Lower leg skin (tissue), 4 donors: ENCODE measurements at regions not wholly inside any gene's neighbourhood (a gene's known extent, or its start where the extent isn't known, plus 50 kb on each side); places are given as distances from the start of the nearest gene placed in this dataset.
"Not testable (repeated sequence)": the region's sequence is repeated elsewhere in the genome, so short reads cannot be mapped to it uniquely, and the experiment has no call there.

ENCODE experiments used
- DNase-seq, 2 donors: peaks; one replicate each; pipeline ENCODE4 v3.0.0-alpha.2; 2019; ENCODE audit warnings: low spot score in 2 of 2
- H3K4me3 ChIP-seq: fragments of 200-600 bp; sonication (generic); 2 replicates; pipeline ENCODE4 v1.5.1; 2017; ENCODE audit warnings: mild to moderate bottlenecking, low read depth; ENCODE audit not compliant: poor library complexity, severe bottlenecking
- CTCF ChIP-seq, 3 donors: fragments of 450-650 bp; IDR thresholded peaks; one replicate each; pipeline ENCODE4 v1.5.1; 2016; ENCODE audit warnings: antibody characterized with exemption in 3 of 3, mild to moderate bottlenecking in 3 of 3, moderate library complexity in 2 of 3
- POLR2A ChIP-seq, 2 donors: fragments of 450-650 bp; IDR thresholded peaks; one replicate each; pipeline ENCODE4 v1.6.1; 2016 to 2017; ENCODE audit warnings: antibody characterized with exemption in 2 of 2, mild to moderate bottlenecking in 1 of 2, moderate library complexity in 1 of 2
- WGBS, 2 donors: methylation state at CpG; one replicate each; pipeline ENCODE4 v1.1.5; 2018; 5-methylcytosine and 5-hydroxymethylcytosine counted together
- intact Hi-C: fragments of 100-400 bp; cut with DNase I; formaldehyde crosslinking; loops from one replicate; pipeline ENCODE4 v1.15.0; 2023; ENCODE audit warnings: low total_unique reads

DNA sequence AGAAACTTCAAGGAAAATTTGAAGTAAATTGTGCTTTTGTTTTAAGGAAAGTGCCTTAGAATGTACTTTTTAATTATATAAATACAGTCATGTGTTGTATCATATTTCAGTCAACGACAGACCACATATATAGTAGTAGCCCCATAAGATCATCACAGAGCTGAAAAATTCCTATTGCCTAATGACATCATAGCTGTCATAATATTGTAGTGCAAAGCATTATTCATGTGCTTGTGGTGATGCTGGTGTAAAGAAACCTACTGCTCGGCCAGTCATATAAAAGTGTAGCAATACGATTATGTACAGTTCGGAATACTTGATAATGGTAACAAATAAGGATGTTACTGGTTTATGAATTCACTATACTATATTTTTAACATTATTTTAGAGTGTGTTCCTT is 198.9 kb upstream of the SLC16A7 start:
- intact Hi-C loops, result no loop called here
- H3K4me3 ChIP-seq, result no peak overlapping the region
- 86 to 89% methylated on average over 4 of the region's 4 CpGs for WGBS, 2 donors
- DNase-seq, result no peak
- TF ChIP-seq POLR2A (IDR thresholded peaks at IDR 0.05), result no peak
- no peak for TF ChIP-seq CTCF (IDR thresholded peaks at IDR 0.05)

- intact Hi-C loops, result no loop called here
- no peak for DNase-seq
- H3K4me3 ChIP-seq, result no peak overlapping the region
- TF ChIP-seq CTCF (IDR thresholded peaks at IDR 0.05) (no peak), POLR2A (IDR thresholded peaks at IDR 0.05) (no peak)
Measured at GRCh38 chr12:59396519-59396918, 199.3 kb upstream of the SLC16A7 start.

GRCh38 chr12:59395310-59395709 is 200.5 kb upstream of the SLC16A7 start:
- intact Hi-C loops, DNase-seq, H3K4me3 ChIP-seq: not testable (repeated sequence)

GRCh38 chr12:59393506-59393905 is 202.3 kb upstream of the SLC16A7 start:
- WGBS, 2 donors, result 71 to 72% methylated on average over 4 of the region's 4 CpGs
- H3K4me3 ChIP-seq, result no peak overlapping the region
- TF ChIP-seq CTCF (IDR thresholded peaks at IDR 0.05) (no peak), POLR2A (IDR thresholded peaks at IDR 0.05) (no peak)
- intact Hi-C loops, result no loop called here
- no peak for DNase-seq

DNA sequence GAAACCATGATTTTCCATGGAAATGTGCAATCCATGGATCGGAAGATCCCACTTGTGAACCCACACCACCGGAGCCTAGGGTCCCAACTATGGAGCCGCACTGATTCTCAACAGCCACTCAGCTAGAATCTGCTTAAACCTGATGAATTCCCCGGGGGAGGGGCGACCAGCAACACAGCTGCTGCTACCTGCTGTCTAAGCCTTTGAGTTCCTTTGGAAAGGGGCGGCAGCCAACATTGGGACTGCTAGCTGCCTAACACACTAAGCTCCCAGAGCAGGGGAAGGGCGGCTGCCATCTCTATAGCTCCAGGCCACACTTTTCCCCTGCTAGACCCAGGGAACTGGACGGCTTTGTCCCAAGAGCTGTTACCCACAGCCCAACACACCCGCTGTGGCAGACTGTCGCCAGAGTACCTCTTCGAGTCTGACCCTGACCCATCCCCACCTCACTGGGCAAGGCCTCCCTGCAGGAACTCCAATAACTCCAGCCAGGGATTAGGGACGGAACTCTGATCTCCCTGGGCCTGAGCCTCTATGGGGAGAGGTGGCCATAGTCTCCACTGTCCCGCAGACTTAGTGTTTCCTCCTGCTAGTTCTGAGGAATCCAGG is 205.8 kb upstream of the SLC16A7 start:
- H3K4me3 ChIP-seq, result no peak overlapping the region
- no peak for DNase-seq
- 85 to 95% methylated on average over 12 of the region's 13 CpGs for WGBS, 2 donors
- TF ChIP-seq POLR2A (IDR thresholded peaks at IDR 0.05) (no peak), CTCF (IDR thresholded peaks at IDR 0.05) (no peak)
- intact Hi-C loops, result no loop called here

GRCh38 chr12:59388694-59389093 is 207.1 kb upstream of the SLC16A7 start:
- DNase-seq, result no peak
- WGBS, 2 donors, result 83 to 91% methylated on average over 1 of the region's 1 CpG
- intact Hi-C loops, result no loop called here
- TF ChIP-seq POLR2A (IDR thresholded peaks at IDR 0.05) (no peak), CTCF (IDR thresholded peaks at IDR 0.05) (no peak)
- no peak overlapping the region for H3K4me3 ChIP-seq
